OCI-M1 (cell line): ENCODE measurements at regions not wholly inside any gene's neighbourhood (a gene's known extent, or its start where the extent isn't known, plus 50 kb on each side); places are given as distances from the start of the nearest gene placed in this dataset.
A peak's percentile ranks its signal among the peaks of the same experiment; 100 is the strongest.

ENCODE experiments used
- DNase-seq: peaks from one replicate; lab custom pipeline; 2025; lab: John Stamatoyannopoulos, UW

DNA sequence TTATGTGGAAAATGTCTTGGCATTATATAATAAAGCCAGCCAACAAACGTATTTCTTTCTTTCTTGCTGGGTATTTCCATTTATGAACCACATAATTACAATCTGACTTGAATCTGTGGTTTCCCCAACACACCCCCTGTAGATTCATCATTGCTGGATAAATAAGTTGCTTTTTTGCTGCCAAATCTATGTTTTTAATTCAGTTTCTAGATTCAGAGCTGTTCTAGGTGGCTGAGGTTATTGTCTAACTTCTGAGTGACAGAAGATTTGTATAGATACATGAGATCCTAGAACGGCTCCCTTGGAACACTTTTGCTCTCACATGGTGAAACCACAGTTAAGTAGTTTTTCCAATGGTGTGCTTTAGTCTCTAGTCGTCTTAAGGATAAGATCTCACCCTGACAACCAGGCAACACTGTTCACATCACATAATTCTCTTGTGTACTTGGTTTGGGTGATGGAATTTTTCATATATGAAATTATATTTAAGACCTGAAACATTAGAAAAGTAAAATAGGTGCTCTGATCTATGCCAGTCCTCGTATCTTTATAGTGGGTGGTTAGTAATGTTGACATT lies 239.1 kb downstream of the KLF12 start:
- DNase-seq = peak; percentile 12

DNA sequence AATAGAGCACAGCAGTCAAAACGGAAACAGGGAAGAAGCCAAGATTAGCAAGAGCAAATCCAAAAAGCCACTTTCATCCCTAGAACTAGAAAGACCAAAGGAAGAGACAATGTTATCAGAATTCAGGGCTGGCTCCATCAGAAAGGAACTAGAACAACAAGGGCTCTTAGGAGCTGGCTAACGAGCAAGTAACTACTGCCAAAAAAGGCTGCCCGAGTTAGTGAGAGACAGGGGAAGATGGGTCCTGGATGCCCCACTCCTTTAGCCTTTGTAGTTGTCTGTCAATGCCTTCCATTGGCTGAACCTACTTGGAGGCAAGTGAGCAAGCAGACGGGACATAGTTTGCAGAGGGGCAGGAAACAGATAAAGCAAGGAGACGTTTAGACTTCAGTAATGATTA lies 240.4 kb downstream of the KLF12 start:
- no peak for DNase-seq

DNA sequence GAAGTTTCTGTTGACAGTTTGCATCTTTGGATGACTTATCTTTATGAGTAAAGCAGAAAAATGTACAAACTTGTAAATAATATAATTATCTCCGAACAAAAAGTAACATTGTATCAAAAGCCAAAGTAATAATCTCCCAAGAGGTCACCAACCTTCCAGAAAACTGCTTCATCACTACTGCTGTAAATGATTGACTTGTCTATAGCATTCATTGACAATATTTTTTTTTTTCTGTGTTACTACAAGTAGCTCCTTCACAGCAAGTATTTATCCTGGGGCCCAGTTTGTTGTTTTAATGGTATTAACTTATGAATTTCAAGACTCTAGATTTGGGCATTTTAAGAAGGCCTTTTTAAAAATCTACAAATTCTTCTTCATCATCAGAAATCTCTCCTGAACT lies 242.4 kb downstream of the KLF12 start:
- no peak for DNase-seq

DNA sequence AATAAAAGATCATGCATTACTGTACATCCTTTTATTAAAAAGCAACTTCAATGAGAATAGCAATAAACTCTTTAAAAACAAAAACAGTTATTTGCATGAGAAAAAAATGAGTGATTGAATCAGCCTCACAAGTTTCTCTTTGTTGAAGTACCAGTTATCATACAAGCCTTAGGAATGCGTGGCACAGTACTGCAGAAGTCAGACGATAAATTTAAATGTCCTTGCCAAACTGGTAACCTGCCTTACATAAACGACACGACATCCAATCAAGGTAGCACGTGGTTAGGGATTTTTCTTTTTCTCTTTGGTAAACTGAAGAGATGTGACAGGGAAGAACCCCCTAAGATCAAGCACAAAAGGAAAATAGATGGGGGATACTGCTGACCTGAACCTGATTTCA lies 251.0 kb downstream of the KLF12 start:
- no peak for DNase-seq

DNA sequence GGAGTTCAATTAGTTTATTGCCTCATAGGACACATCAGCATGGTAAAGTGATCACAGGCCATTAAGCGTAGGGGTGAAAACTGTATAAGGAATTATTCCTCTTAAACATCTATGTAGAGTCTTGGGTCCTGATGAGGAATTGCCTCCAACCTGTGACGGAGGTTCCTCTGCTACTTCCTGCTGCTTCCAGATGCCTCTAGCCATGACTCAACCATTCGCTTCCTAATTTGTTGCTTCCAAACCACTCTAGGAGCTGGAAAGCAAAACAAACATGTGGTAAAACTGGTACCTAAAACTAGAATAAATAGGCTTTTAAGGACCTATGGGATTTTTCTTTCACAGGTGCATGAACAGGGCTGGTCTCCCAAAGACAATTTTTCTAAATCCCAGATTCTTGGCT lies 253.8 kb downstream of the KLF12 start:
- DNase-seq = no peak

DNA sequence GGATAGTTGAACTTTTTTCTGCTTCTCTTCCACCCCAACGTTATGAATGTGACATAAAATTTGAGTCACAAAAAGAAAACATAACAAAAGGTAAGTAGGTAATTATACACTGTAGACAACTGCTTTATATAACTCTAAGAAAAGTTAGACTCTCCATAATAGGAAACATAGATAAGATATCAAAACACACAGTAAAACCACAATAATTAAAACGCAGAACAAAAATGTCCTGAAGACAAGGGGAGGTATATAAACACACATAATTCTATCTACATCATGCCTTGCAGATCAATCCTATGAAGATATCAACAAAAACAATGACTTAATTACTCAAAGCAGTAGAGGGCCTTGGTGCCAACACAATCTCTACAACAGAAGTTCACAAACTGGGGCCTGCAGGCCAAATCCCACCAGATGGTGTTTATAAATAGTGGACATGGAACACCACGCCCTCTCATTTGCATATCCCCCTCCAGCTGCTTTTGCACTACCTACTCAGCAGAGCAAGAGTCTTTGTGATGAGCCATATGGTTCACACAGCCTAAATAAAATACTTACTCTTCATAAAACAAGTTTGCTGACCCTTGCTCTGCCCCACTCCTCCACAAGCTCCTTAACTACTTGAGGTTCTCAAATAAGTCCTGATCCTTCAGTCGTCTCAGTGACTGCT lies 254.7 kb downstream of the KLF12 start:
- peak; percentile 23 for DNase-seq

DNA sequence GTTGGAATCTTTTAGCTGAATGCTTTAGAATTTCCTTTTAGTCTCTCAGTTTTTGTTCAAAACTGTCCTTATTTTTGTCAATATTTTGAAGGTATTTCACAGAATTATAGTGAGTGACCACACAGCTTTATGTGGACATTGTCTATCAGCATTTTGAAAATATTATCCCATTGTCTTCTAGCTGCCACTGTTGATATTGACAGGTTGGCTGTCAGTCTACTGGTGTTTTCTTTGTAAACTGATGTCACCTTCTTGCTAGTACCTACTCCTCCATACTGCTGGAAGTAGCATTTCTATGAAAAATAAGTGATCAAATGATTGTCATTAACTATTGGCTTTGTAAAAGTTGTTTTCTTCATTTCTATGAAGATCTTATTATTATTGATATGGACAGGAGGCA lies 256.8 kb downstream of the KLF12 start:
- DNase-seq = no peak

DNA sequence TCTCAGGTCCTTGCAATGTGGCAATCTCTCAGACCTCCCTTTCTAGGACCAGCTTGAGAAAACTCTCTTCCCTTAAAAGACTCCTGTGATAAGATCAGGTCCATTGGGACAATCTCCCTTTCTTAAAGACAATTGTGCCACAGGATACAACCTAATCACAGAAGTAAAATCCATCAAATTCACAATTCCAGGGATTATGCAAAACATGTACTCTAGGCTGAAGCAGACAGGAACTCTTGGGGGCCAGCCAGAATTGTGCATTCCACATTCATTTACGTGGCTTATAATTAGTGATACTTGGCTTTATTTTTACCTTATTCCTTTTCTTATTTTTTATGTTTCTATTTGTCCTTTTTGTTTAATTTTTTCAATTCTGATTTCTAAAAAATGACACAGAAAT lies 257.9 kb downstream of the KLF12 start:
- DNase-seq = no peak

DNA sequence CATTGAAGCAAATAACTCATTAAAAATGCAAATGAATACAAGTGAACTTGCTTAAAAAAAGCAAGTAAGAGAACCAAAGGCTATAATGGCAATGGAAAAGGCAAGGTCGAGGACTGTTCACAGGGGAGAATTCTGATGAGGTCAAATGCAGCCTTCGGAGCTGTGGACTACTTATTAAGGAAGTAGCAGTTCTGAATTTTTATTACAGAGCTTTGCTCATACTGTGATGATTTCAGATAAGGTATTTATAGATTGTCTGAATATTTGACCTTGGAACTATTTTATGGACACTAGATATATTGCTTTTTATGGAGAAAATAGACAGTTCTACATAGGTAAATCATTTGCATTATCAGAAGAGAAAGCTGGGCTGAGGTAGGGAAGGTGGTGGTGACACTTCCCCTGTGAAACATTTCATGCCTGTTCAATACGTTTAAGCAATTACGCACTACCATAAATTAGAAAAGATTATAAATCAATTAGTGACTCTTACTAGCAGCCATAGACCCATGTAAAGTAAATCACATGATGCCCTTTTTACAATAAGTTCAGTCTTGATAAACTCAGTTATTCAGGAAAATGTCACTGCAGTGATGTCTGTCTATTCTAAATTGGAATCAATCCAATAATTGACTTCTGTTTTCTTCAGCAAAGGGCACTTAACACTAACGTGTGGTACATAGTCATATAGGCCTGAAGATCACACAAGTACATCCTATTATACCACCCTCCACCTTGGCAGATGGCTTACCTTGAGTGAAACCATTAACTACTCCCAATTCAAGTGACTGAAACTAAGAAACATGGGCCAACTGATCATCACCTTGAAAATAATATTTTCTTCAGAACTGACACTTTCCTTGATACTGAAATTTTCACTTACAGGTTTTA lies 260.0 kb downstream of the KLF12 start:
- peak; percentile 48 for DNase-seq

DNA sequence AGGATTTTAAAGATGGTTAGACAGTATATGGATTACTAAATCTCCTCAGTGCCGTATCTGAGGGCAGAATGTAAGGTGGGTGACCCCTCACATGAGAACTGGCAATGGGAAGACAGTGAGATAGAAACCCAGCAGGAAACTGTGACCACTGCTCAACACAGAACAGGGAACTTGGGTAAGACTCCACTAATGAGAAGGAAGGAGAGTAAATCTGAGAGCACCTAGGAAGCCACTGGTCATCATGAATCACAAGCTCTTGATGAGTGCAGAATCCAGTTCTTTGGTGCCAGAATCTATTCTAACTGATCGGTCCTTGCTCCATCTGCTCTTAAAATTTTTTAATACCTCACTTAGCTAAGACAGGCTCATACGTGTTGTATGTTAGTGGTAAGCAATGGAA lies 261.8 kb downstream of the KLF12 start:
- DNase-seq = no peak

DNA sequence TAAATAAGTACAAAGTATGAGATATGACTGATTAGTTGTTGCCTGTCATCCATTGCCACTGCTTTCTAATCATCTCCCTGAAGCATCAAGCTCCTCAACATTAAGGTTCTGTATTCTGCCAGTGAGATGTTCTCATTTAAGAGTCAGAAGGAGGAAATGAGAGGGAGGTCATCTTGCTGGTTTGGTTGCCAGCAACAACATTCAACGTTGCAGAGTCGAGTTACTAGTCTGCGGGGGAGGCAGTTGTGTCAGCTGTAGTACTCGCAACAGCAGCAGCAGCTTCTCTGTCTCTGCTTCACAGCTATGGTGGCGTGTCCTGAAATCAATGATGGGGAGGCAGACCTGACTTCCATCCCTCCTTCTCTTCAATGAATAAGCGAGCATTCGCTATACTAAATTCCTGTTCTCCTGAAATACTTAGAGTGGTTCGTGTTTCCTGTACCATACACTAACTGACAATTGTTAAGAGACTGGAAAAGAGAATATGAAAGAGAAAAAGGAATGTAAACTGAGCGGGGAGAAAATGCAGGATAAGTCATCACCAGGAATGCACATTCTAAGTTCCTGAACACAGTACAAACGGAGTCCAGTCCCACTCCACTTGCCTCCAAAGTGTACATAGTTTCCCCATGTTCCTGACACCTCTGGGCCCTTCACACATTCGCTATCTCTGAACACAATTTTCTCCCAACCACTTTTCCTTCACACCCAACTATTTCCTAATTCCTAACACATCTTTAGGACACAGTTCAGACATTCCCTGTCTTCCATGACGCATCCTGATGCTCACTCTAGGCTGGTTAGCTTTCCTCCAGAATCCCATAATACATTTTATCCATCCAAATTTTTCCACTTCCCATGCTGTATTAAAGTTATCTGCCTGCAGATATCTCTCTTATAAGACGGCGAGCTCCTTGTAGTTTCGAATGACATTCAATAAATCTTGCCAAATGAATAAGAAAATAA lies 263.0 kb downstream of the KLF12 start:
- DNase-seq = peak; percentile 55

DNA sequence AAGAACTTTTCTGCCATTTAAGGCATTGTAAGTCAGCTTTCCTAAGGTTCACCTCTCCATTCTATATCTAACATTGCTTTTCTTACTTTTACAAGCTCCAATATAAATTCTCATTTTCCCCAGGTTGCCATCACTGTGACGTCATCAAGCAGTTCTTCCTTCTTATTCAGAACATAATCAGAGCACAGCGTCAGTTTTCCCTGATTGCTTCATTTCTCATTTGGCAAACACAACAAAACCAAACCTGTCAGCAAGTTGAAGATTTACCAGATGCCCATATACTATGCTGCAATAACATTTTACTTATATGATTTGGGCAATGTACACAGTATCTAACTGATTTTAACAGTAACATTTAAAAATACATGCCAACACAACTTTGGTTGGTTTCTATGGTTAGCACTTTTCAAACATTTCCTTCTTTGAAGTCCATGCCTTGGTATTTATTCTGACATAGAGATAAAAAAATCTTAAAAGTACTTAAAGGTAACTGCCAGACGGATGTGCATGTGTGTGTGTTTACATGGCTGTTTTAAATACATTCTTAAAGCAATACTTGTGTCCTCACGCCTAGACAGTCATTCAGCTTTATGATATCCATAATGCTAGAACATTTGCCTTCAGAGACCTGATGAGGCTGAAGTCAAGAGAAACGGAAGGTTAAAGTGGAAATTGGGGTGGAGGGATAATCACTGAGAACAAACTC lies 264.0 kb downstream of the KLF12 start:
- no peak for DNase-seq

DNA sequence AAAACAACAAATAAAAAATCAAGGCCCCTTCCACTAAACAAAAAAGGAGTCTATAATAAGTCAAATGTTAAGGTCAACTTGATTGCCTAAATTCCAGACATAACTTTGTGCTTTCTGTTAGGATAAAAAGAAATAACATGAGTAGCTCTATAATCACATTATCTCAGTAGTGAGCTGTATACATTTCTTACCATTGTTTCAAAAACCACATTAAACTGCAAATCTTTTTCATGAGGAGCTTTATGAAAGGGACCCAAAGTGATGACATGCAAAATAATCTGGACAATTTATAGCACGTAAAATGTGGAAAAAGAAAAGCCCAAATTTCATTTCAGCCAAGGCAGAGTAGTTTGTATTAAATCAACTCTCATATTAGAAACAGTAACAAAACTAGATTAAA lies 269.2 kb downstream of the KLF12 start:
- no peak for DNase-seq

DNA sequence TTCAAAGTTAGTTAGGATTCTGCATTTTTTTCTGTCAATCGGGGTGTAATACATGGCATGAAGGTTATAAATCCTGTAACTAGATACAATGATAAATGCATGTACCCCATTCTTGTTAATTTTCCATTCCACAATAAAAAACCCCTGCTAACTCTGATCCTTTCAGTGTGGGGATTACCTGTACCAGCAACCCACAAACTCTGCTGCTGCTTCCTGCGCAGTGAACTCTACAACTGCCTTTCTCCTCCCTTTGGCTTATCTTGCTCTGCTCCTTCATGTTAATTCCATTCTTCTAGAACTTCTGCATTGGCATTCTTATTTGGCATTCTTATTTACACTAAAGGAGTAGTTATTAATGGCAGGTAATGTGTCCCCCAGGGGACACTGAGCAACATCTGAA lies 273.1 kb downstream of the KLF12 start:
- DNase-seq = no peak

DNA sequence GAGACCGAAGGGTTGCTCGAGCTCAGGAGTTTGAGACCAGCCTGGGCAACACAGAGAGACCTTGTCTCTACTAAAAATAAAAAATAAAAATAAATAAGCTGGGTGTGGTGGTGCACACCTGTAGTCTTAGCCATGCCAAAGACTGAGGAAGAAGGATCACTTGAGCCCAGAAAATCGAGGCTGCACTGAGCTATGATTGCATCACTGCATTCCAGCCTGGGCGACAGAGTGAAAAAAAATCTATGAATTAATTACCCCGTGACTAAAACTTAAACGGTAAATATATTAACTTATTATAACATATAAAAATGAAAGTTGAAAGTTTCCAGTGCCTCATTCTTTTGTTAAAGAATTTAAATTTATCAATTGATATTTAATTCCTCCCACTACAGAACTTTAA lies 273.7 kb downstream of the KLF12 start:
- no peak for DNase-seq

DNA sequence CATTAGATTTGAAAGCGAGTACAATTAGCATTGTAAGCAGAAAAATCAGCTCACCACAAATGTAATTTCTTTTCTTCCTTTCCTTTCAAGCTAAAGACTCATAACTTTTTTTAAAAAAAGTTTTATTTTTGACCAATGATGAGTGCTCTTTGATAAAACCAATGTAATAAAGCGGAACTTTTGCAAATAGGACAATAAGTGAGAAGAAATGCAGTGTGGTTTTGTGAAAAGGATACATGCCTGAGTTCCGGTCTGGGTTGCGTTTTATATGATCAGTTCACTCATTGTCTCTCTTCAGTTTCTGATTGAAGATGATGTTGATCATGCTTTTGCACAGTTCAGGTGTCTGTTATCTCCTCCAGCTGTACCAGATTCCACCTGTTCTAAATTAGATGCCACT lies 274.4 kb downstream of the KLF12 start:
- no peak for DNase-seq

DNA sequence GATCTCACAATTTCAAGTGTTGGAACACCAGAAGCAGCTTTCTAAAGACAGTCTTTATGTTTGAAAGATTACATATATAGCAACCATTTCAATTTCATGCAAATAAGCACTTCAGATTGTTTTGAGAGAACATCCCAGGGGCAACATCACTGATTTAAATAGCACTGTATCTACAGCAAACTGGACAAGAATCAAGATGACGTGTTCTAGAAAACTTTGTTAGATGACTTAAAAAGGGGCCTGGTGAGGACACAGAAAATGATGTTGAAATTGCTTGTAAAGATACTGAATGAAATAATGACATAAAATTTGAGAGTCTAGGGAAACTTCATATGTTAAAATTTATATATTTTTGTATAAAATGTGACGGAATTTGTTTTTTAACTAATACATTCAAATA lies 277.1 kb downstream of the KLF12 start:
- DNase-seq = no peak

DNA sequence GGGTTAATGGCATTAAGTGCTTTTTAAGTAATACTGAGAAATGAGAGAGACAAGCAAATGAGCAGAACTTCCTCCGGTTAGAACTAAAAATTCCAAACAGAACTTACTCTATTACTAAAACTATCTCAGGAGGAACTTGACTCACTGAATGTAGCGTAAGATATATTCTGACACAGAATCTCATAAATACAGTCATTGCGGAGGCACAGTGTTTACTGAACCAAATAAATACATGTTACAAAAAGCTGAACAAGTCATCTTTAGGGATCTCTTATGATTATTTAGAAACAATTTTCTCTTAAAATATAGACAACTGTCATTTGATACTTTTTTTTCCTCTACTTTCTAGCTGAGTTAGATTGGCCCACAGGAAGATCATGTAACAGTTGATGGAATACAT lies 283.1 kb downstream of the KLF12 start:
- no peak for DNase-seq

DNA sequence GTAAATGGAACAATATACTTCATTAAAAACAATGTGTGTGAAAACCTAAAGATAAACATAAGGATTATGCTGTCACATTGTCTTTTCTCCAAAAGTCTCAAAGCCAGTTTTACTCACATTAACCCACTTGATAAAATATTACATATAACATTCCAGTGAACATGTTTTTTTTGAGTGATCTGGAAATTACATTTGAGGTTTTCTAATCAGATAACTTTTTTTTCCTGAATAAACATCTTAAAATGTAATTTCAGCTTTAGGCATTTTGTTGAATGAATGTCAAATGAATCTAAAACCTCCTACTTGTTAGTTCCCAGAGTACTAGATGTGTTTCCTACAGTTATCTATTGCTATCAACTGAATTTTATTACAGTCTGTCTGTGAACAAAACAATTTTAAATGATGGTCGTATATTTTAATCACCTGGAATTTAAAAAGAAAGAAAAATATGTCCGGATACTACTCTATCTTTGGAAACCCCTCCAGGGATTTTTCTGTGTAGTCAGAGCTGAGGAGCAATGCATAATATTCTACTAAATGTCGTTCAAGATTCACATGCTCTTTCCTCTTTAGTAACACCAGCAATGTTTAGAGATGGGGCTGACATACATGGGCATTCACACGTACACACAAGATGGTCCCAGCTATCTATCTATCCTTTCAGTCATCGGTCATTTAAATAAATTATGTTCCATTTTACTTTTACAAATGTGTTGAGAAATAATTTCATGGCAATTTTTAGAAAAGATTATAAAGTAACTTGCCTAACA lies 283.9 kb downstream of the KLF12 start:
- no peak for DNase-seq

DNA sequence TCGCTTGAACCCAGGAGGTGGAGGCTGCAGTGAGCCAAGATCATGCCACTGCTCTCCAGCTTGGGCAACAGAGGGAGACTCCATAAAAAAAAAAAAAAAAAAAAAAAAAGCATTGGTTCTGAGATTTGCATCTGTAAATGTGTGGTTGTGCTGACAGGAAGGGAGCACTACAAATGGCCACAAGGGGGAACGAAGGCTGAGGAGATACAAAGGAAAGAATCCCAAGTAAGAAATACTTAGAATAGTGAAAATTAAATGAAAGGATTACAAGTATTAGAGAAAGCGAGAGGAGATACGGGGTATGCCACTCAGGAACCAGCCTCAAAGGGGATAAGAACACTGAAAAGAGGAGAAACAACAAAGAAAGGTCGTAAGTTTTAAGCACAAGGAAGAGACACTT lies 284.9 kb downstream of the KLF12 start:
- peak; percentile 74 for DNase-seq

DNA sequence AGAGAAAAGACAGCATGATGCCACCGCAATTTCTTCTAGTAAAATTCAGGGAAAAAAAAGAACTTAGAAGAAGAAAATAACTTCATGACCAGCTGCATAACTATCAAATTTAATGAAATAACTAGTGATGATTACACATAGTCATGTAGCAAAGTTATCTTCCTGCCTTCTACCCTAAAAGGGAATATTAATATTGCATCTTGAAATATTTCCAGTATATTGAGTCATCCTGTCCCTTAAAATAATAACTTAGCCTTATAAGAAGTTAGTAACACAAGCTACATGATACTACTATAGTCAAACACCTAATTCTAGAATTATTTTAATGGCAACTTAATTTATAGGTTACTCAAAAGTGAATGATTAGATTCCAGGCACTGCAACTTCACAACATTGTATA lies 289.2 kb downstream of the KLF12 start:
- no peak for DNase-seq
